HFF-Myc (cell line): ENCODE measurements at regions not wholly inside any gene's neighbourhood (a gene's known extent, or its start where the extent isn't known, plus 50 kb on each side); places are given as distances from the start of the nearest gene placed in this dataset.

Source experiments
- DNase-seq: peaks from one replicate; pipeline ENCODE4 v3.0.0-alpha.2; 2011; ENCODE audit warnings: low read depth; ENCODE audit errors: extremely low read depth
- H3K4me3 ChIP-seq: replicated peaks from 2 replicates; pipeline ENCODE4 v1.5.1; 2011; ENCODE audit warnings: low read depth, mild to moderate bottlenecking, control low read depth, low read length
- CTCF ChIP-seq: IDR thresholded peaks from 2 replicates; pipeline ENCODE4 v1.5.1; 2012; ENCODE audit warnings: mild to moderate bottlenecking, low read depth, low read length, control low read depth; ENCODE audit errors: missing control alignments

GRCh38 chr2:2859732-2860131, 517.9 kb downstream of the EIPR1 start:
- DNase-seq = no peak
- no peak for TF ChIP-seq CTCF
- no peak overlapping the region for H3K4me3 ChIP-seq

GRCh38 chr2:2859164-2859563, 518.5 kb downstream of the EIPR1 start:
- H3K4me3 ChIP-seq = no peak overlapping the region
- no peak for DNase-seq
- no peak for TF ChIP-seq CTCF

- DNase-seq = no peak
- no peak overlapping the region for H3K4me3 ChIP-seq
- no peak for TF ChIP-seq CTCF
Observed at GRCh38 chr2:2856723-2857415, 520.7 kb downstream of the EIPR1 start.

- DNase-seq = no peak
- H3K4me3 ChIP-seq = no peak overlapping the region
- no peak for TF ChIP-seq CTCF
Observed at GRCh38 chr2:2855297-2855696, 522.3 kb downstream of the EIPR1 start.

GRCh38 chr2:2853346-2853745, 522.3 kb upstream of the MYT1L start:
- DNase-seq = no peak
- no peak for TF ChIP-seq CTCF
- H3K4me3 ChIP-seq = no peak overlapping the region

- DNase-seq = no peak
- TF ChIP-seq CTCF = no peak
- no peak overlapping the region for H3K4me3 ChIP-seq
Observed at GRCh38 chr2:2851806-2852777, 521.0 kb upstream of the MYT1L start.
